ENCODE measurements at regions not wholly inside any gene's neighbourhood (a gene's known extent, or its start where the extent isn't known, plus 50 kb on each side); places are given as distances from the start of the nearest gene placed in this dataset.

DNA sequence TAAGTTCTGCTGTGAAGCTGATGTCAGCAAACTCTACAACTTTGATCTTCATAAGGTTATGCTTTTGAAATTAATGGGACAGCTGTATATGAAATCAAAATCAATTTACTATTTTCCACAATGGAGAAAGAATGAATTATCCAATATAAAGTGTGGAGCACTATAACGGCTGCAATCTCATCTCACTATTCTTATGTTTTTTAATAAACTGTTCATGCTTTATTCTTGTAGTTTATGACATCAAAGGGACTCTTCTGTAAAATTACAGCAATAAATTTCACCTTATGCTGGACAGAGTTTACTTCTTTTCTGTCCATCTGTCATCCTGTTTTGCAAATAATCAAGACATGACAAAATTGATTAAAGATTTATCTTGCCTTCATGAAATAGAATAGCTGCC lies 192.5 kb downstream of the TECRL start:
- TF ChIP-seq POLR2A (IDR thresholded peaks at IDR 0.05) (no peak), POLR2AphosphoS5 (IDR thresholded peaks at IDR 0.05) (no peak)
- TF ChIP-seq, protein P1, sequence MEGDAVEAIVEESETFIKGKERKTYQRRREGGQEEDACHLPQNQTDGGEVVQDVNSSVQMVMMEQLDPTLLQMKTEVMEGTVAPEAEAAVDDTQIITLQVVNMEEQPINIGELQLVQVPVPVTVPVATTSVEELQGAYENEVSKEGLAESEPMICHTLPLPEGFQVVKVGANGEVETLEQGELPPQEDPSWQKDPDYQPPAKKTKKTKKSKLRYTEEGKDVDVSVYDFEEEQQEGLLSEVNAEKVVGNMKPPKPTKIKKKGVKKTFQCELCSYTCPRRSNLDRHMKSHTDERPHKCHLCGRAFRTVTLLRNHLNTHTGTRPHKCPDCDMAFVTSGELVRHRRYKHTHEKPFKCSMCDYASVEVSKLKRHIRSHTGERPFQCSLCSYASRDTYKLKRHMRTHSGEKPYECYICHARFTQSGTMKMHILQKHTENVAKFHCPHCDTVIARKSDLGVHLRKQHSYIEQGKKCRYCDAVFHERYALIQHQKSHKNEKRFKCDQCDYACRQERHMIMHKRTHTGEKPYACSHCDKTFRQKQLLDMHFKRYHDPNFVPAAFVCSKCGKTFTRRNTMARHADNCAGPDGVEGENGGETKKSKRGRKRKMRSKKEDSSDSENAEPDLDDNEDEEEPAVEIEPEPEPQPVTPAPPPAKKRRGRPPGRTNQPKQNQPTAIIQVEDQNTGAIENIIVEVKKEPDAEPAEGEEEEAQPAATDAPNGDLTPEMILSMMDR (IDR thresholded peaks at IDR 0.05) = no peak
